ENCODE measurements at regions not wholly inside any gene's neighbourhood (a gene's known extent, or its start where the extent isn't known, plus 50 kb on each side); places are given as distances from the start of the nearest gene placed in this dataset.

DNA sequence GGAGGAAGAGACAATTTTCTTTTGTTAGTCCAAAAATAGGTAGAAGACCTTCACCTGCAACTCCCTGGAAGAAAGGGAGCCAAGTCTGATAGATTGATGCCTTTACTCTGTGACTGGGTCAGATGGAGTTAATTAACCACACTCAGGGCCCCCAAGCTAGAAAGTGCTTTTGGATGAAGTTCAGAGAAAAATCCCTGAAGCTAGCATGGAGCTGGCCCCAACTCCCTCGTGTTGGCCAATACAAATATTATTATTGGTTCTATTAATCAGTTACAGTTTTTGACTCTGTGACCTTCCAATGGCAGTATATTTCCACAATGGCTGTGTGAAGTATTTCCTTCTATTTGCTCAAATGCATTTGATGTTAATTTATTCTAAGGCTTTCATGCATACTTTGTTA is 1753.5 kb downstream of the EFNA5 start:
- Histone ChIP-seq H4K20me1 (ENCODE audit: insufficient read depth) (no peaks in the 10 kb centered on the region), H3K4me3 (ENCODE audit: low read depth in 2 of 2, low read length in 1 of 2) (no peak overlapping the region), H3K79me2 (ENCODE audit: insufficient read depth) (no peaks in the 10 kb centered on the region; the same call in 1 of the 2 replicates), H3K27me3 (ENCODE audit: insufficient read depth) (no peaks in the 10 kb centered on the region), H3K9ac (no peak overlapping the region), H3K9me2 (no peaks in the 10 kb centered on the region), H2AFZ (ENCODE audit: low read depth) (no peak overlapping the region), H3K4me2 (no peak overlapping the region), H3F3A (replicated peaks; ENCODE audit: insufficient read depth) (no peaks in the 10 kb centered on the region), H3K27ac (ENCODE audit: low read depth in 2 of 2, low read length in 1 of 2) (no peak overlapping the region), H3K4me1 (ENCODE audit: control insufficient read depth in 1 of 2, insufficient read depth in 2 of 2, low read depth in 1 of 2, low read length in 1 of 2) (no peaks in the 10 kb centered on the region; a peak in 1 of 4 replicates), H3K9me3 (no peaks in the 10 kb centered on the region), H3K36me3 (replicated peaks in 1 of 2; ENCODE audit: control insufficient read depth in 1 of 2, insufficient read depth in 2 of 2, low read length in 1 of 2) (no peaks in the 10 kb centered on the region)
- POLR2A ChIA-PET = no interaction called here
- DNase-seq = no peak
- WGBS (ENCODE audit: low lambda C conversion rate) = 47% methylated on average over 1 of the region's 1 CpG
- CTCF ChIA-PET = no interaction called here
- TF ChIP-seq FOXJ3 (CRISPR knock-in tag; IDR thresholded peaks at IDR 0.05) (no peak), TAF1 (IDR thresholded peaks at IDR 0.05; ENCODE audit: borderline replicate concordance, low read depth, low read length) (no peak), GATA2 (CRISPR knock-in tag; IDR thresholded peaks at IDR 0.05) (no peak), FOSL2 (IDR thresholded peaks at IDR 0.05; ENCODE audit: borderline replicate concordance, low read depth) (no peak), JUND (IDR thresholded peaks at IDR 0.05) (no peak), TCF12 (IDR thresholded peaks at IDR 0.05) (no peak), FOXM1 (IDR thresholded peaks at IDR 0.05; ENCODE audit: low read depth) (no peak), RAD21 (IDR thresholded peaks at IDR 0.05; ENCODE audit: low read length) (no peak), SIN3A (IDR thresholded peaks at IDR 0.05; ENCODE audit: borderline replicate concordance, low read depth, low read length) (no peak), NRF1 (IDR thresholded peaks at IDR 0.05; ENCODE audit: low read depth, low read length) (no peak), CHD2 (IDR thresholded peaks at IDR 0.05; ENCODE audit: low read length, partially characterized antibody) (no peak), RXRA (IDR thresholded peaks at IDR 0.05; ENCODE audit: borderline replicate concordance, low read depth) (no peak)
- TF ChIP-seq, protein P1, sequence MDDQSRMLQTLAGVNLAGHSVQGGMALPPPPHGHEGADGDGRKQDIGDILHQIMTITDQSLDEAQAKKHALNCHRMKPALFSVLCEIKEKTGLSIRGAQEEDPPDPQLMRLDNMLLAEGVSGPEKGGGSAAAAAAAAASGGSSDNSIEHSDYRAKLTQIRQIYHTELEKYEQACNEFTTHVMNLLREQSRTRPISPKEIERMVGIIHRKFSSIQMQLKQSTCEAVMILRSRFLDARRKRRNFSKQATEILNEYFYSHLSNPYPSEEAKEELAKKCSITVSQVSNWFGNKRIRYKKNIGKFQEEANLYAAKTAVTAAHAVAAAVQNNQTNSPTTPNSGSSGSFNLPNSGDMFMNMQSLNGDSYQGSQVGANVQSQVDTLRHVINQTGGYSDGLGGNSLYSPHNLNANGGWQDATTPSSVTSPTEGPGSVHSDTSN (IDR thresholded peaks at IDR 0.05) = no peak
- TF ChIP-seq, protein P2, sequence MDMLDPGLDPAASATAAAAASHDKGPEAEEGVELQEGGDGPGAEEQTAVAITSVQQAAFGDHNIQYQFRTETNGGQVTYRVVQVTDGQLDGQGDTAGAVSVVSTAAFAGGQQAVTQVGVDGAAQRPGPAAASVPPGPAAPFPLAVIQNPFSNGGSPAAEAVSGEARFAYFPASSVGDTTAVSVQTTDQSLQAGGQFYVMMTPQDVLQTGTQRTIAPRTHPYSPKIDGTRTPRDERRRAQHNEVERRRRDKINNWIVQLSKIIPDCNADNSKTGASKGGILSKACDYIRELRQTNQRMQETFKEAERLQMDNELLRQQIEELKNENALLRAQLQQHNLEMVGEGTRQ (IDR thresholded peaks at IDR 0.05; ENCODE audit: borderline replicate concordance, low read depth, low read length) = no peak
- TF ChIP-seq, protein P3, sequence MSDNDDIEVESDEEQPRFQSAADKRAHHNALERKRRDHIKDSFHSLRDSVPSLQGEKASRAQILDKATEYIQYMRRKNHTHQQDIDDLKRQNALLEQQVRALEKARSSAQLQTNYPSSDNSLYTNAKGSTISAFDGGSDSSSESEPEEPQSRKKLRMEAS (IDR thresholded peaks at IDR 0.05; ENCODE audit: low read depth) = no peak
- TF ChIP-seq, protein P4, sequence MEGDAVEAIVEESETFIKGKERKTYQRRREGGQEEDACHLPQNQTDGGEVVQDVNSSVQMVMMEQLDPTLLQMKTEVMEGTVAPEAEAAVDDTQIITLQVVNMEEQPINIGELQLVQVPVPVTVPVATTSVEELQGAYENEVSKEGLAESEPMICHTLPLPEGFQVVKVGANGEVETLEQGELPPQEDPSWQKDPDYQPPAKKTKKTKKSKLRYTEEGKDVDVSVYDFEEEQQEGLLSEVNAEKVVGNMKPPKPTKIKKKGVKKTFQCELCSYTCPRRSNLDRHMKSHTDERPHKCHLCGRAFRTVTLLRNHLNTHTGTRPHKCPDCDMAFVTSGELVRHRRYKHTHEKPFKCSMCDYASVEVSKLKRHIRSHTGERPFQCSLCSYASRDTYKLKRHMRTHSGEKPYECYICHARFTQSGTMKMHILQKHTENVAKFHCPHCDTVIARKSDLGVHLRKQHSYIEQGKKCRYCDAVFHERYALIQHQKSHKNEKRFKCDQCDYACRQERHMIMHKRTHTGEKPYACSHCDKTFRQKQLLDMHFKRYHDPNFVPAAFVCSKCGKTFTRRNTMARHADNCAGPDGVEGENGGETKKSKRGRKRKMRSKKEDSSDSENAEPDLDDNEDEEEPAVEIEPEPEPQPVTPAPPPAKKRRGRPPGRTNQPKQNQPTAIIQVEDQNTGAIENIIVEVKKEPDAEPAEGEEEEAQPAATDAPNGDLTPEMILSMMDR (IDR thresholded peaks at IDR 0.05) = no peak
- TF ChIP-seq, protein P5, sequence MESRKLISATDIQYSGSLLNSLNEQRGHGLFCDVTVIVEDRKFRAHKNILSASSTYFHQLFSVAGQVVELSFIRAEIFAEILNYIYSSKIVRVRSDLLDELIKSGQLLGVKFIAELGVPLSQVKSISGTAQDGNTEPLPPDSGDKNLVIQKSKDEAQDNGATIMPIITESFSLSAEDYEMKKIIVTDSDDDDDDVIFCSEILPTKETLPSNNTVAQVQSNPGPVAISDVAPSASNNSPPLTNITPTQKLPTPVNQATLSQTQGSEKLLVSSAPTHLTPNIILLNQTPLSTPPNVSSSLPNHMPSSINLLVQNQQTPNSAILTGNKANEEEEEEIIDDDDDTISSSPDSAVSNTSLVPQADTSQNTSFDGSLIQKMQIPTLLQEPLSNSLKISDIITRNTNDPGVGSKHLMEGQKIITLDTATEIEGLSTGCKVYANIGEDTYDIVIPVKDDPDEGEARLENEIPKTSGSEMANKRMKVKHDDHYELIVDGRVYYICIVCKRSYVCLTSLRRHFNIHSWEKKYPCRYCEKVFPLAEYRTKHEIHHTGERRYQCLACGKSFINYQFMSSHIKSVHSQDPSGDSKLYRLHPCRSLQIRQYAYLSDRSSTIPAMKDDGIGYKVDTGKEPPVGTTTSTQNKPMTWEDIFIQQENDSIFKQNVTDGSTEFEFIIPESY (IDR thresholded peaks at IDR 0.05; ENCODE audit: borderline replicate concordance, low read depth) = no peak
- TF ChIP-seq, protein P6, sequence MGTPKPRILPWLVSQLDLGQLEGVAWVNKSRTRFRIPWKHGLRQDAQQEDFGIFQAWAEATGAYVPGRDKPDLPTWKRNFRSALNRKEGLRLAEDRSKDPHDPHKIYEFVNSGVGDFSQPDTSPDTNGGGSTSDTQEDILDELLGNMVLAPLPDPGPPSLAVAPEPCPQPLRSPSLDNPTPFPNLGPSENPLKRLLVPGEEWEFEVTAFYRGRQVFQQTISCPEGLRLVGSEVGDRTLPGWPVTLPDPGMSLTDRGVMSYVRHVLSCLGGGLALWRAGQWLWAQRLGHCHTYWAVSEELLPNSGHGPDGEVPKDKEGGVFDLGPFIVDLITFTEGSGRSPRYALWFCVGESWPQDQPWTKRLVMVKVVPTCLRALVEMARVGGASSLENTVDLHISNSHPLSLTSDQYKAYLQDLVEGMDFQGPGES (IDR thresholded peaks at IDR 0.05; ENCODE audit: low read depth, low read length) = no peak
